GM12878 (cell line): ENCODE measurements at regions not wholly inside any gene's neighbourhood (a gene's known extent, or its start where the extent isn't known, plus 50 kb on each side); places are given as distances from the start of the nearest gene placed in this dataset.

Source experiments
- ATAC-seq: fragments of 200-7000 bp; cut with Tn5 transposase; 3 replicates; pipeline ENCODE4 v1.9.1; 2020; ENCODE audit warnings: mild to moderate bottlenecking, moderate library complexity
- BruUV-seq: library from RNA; stranded (reverse); fragments of 400-500 nt; replicated peaks from 2 replicates; lab custom pipeline; 2021; lab: Mats Ljungman, UMichigan
- CTCF ChIA-PET: fragments of 300-600 bp; sonication (Branson Sonifier 250); formaldehyde crosslinking; extraction: SDS; loops from one replicate; lab custom pipeline; 2021; ENCODE audit warnings: inconsistent platforms; lab: Yijun Ruan, JAX
- POLR2A ChIA-PET: fragments of 350-600 bp; formaldehyde crosslinking; extraction: SDS; loops from one replicate; lab custom pipeline; 2021; ENCODE audit warnings: inconsistent platforms; lab: Charles Lee
- RAD21 ChIA-PET: fragments of 300-600 bp; sonication (Branson Sonifier 250); formaldehyde crosslinking; loops from one replicate; lab custom pipeline; 2023; ENCODE audit warnings: antibody characterized with exemption; ENCODE audit not compliant: unreplicated experiment; lab: Charles Lee
- SMC1A ChIA-PET: fragments of 300-600 bp; sonication (Branson Sonifier 250); formaldehyde crosslinking; loops from one replicate; lab custom pipeline; 2023; ENCODE audit not compliant: unreplicated experiment, uncharacterized antibody; lab: Charles Lee
- DNase-seq: peaks from one replicate; pipeline ENCODE4 v3.0.0-alpha.2; 2011; ENCODE audit warnings: low read depth, low spot score
- FAIRE-seq: peaks from 3 replicates; lab custom pipeline; 2011; peaks lifted over from hg19 to GRCh38; lab: Jason Lieb, UNC
- H2AFZ ChIP-seq: 2 replicates; pipeline ENCODE4 v1.6.0; 2011; ENCODE audit warnings: low read depth, low read length, control low read depth; ENCODE audit not compliant: control insufficient read depth
- H3K27ac ChIP-seq: 2 replicates; pipeline ENCODE4 v1.5.1; 2011; ENCODE audit warnings: control low read depth; ENCODE audit not compliant: control insufficient read depth, insufficient read depth
- H3K27me3 ChIP-seq, 2 experiments: replicated peaks in 1 of 2; 2 replicates each; pipeline versions ENCODE4 v1.6.0 to v1.6.1; 2011; ENCODE audit warnings: low read length in 1 of 2; ENCODE audit not compliant: control insufficient read depth in 2 of 2, insufficient read depth in 2 of 2
- H3K36me3 ChIP-seq, 2 experiments: 2 replicates each; pipeline ENCODE4 v1.5.1; 2011; ENCODE audit warnings: low read length in 1 of 2; ENCODE audit not compliant: control insufficient read depth in 2 of 2, insufficient read depth in 2 of 2
- H3K4me1 ChIP-seq: 2 replicates; pipeline ENCODE4 v1.6.1; 2011; ENCODE audit warnings: mild to moderate bottlenecking, low read length, moderate library complexity, mixed read lengths; ENCODE audit not compliant: control insufficient read depth, insufficient read depth
- H3K4me2 ChIP-seq: 2 replicates; pipeline ENCODE4 v1.6.0; 2011; ENCODE audit warnings: control low read depth; ENCODE audit not compliant: control insufficient read depth, insufficient read depth
- H3K4me3 ChIP-seq: fragments of 200-600 bp; sonication (generic); 2 replicates; pipeline ENCODE4 v1.5.1; 2016
- H3K79me2 ChIP-seq: 2 replicates; pipeline ENCODE4 v1.6.0; 2011; ENCODE audit warnings: low read length; ENCODE audit not compliant: control insufficient read depth, insufficient read depth
- H3K9ac ChIP-seq: 2 replicates; pipeline ENCODE4 v1.8.0; 2011; ENCODE audit warnings: low read length, control low read depth, mixed read lengths; ENCODE audit not compliant: control insufficient read depth, insufficient read depth
- H3K9me3 ChIP-seq: replicated peaks from 3 replicates; pipeline ENCODE4 v1.5.1; 2011; ENCODE audit warnings: mild to moderate bottlenecking, low read length; ENCODE audit not compliant: control insufficient read depth, insufficient read depth
- H4K20me1 ChIP-seq: 2 replicates; pipeline ENCODE4 v1.6.0; 2011; ENCODE audit not compliant: control insufficient read depth, insufficient read depth
- BMI1 ChIP-seq: fragments of 450-650 bp; IDR thresholded peaks from 2 replicates; pipeline ENCODE4 v1.6.1; 2016; ENCODE audit warnings: mild to moderate bottlenecking, moderate library complexity, borderline replicate concordance
- CBX3 ChIP-seq: fragments of 200-600 bp; sonication (generic); IDR thresholded peaks from 2 replicates; pipeline ENCODE4 v1.6.1; 2016; ENCODE audit warnings: low read depth, borderline replicate concordance
- CHD2 ChIP-seq: IDR thresholded peaks from 2 replicates; pipeline ENCODE4 v1.6.1; 2011; ENCODE audit warnings: low read depth, low read length, improper control_type of control experiment, borderline replicate concordance
- EGR1 ChIP-seq, 2 experiments: IDR thresholded peaks; 1 replicate in 1 of 2; 2 replicates in 1 of 2; pipeline ENCODE4 v1.6.1; 2011 to 2012; ENCODE audit warnings: low read depth in 2 of 2, low read length in 2 of 2, borderline replicate concordance in 1 of 2, mild to moderate bottlenecking in 1 of 2, moderate library complexity in 1 of 2
- HCFC1 ChIP-seq: fragments of 150-350 bp; IDR thresholded peaks from 2 replicates; pipeline ENCODE4 v1.6.1; 2014; ENCODE audit warnings: low read length
- JUND ChIP-seq: IDR thresholded peaks from 2 replicates; pipeline ENCODE4 v1.6.1; 2012; ENCODE audit warnings: low read depth, mild to moderate bottlenecking, low read length, improper control_type of control experiment, moderate library complexity
- LARP7 ChIP-seq: fragments of 450-650 bp; IDR thresholded peaks from 2 replicates; pipeline ENCODE4 v1.6.1; 2017; ENCODE audit warnings: mild to moderate bottlenecking
- NR2C1 ChIP-seq: fragments of 450-650 bp; IDR thresholded peaks from 2 replicates; pipeline ENCODE4 v1.6.1; 2017; ENCODE audit warnings: antibody characterized with exemption, mild to moderate bottlenecking, moderate library complexity
- PAX8 ChIP-seq: fragments of 450-650 bp; IDR thresholded peaks from 2 replicates; pipeline ENCODE4 v1.6.1; 2017; ENCODE audit warnings: mild to moderate bottlenecking, moderate library complexity
- POLR2AphosphoS2 ChIP-seq: IDR thresholded peaks from 2 replicates; pipeline ENCODE4 v1.6.1; 2011; ENCODE audit warnings: low read depth, mild to moderate bottlenecking, low read length, improper control_type of control experiment, moderate library complexity
- RBBP5 ChIP-seq: fragments of 200-600 bp; sonication (generic); conservative IDR thresholded peaks from 2 replicates; pipeline ENCODE4 v1.6.1; 2016
- SMC3 ChIP-seq: IDR thresholded peaks from 2 replicates; pipeline ENCODE4 v1.6.1; 2011; ENCODE audit warnings: low read length, improper control_type of control experiment, borderline replicate concordance
- ZBED1 ChIP-seq: IDR thresholded peaks from 2 replicates; pipeline ENCODE4 v1.6.1; 2016; ENCODE audit warnings: borderline replicate concordance
- ZZZ3 ChIP-seq: IDR thresholded peaks from 2 replicates; pipeline ENCODE4 v1.6.1; 2011; ENCODE audit warnings: low read depth; ENCODE audit not compliant: control insufficient read depth, insufficient read length
- WGBS: methylation state at CpG from one replicate; pipeline ENCODE4 v1.1.6; 2016; ENCODE audit warnings: low lambda C conversion rate; ENCODE audit not compliant: insufficient replicate concordance, insufficient coverage; ENCODE audit errors: missing lambda C conversion rate; 5-methylcytosine and 5-hydroxymethylcytosine counted together
- in situ Hi-C: fragments of 300-500 bp; cut with MboI; formaldehyde crosslinking; loops from 9 replicates; pipeline ENCODE4 v1.14.3; 2018; ENCODE audit warnings: mixed read lengths
- intact Hi-C: fragments of 100-400 bp; cut with micrococcal nuclease; formaldehyde crosslinking; loops from one replicate; pipeline ENCODE4 v1.14.2; 2022; ENCODE audit not compliant: unreplicated experiment
- TF ChIP-seq, protein P1 (sequence below): IDR thresholded peaks from 2 replicates; pipeline ENCODE4 v1.6.1; 2012; ENCODE audit warnings: low read length, inconsistent platforms
- TF ChIP-seq, protein P2 (sequence below): IDR thresholded peaks from 2 replicates; pipeline ENCODE4 v1.6.1; 2011; ENCODE audit warnings: borderline replicate concordance, low read depth, mild to moderate bottlenecking, moderate library complexity, mixed read lengths, low read length; ENCODE audit not compliant: insufficient read depth; ENCODE audit errors: extremely low read length
- TF ChIP-seq, protein P3 (sequence below): fragments of 450-650 bp; IDR thresholded peaks from 2 replicates; pipeline ENCODE4 v1.6.1; 2018; ENCODE audit warnings: mild to moderate bottlenecking, low read depth, moderate library complexity; ENCODE audit not compliant: partially characterized antibody

DNA sequence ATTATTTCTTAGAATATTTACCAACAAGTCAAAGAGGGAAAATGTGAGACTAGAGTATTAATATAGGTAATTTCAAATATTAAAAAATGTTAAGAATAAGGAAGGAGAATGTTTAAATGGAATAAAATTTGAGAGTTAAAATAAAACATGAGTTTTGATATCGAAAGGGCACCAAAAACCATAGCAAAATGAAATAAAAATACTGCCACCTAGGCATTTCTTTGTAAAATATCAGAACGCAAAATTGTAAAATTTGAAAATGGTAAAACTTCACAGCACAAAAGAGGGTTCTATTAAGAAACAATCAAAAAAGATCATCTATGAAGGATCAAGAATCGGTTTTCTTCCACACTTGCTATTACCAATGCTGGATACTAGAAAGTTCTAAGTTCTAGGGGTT lies 418.3 kb downstream of the TAF11L14 start:
- H3K4me3 ChIP-seq = no peak overlapping the region
- no peak overlapping the region for H3K4me2 ChIP-seq
- ChIA-PET CTCF (no interaction called here), POLR2A (no interaction called here), SMC1A (no interaction called here), RAD21 (no interaction called here)
- H3K9me3 ChIP-seq = no peaks in the 10 kb centered on the region
- BruUV-seq = no TSS peak
- no peak for ATAC-seq
- intact Hi-C loops = no loop called here
- H3K9ac ChIP-seq = no peak overlapping the region
- H3K4me1 ChIP-seq = no peaks in the 10 kb centered on the region
- H2AFZ ChIP-seq = no peak overlapping the region
- in situ Hi-C loops = no loop called here
- WGBS = 1% methylated on average over 3 of the region's 3 CpGs
- FAIRE-seq = no peak
- H4K20me1 ChIP-seq = no peaks in the 10 kb centered on the region
- no peaks in the 10 kb centered on the region for H3K27me3 ChIP-seq
- no peak overlapping the region for H3K27ac ChIP-seq
- no peaks in the 10 kb centered on the region for H3K36me3 ChIP-seq
- DNase-seq = no peak
- no peaks in the 10 kb centered on the region for H3K79me2 ChIP-seq
- no peak for TF ChIP-seq RBBP5
- TF ChIP-seq POLR2AphosphoS2 = no peak
- no peak for TF ChIP-seq JUND
- no peak for TF ChIP-seq NR2C1
- TF ChIP-seq CHD2 = no peak
- TF ChIP-seq BMI1 = no peak
- no peak for TF ChIP-seq ZBED1
- no peak for TF ChIP-seq SMC3
- TF ChIP-seq, protein P1, sequence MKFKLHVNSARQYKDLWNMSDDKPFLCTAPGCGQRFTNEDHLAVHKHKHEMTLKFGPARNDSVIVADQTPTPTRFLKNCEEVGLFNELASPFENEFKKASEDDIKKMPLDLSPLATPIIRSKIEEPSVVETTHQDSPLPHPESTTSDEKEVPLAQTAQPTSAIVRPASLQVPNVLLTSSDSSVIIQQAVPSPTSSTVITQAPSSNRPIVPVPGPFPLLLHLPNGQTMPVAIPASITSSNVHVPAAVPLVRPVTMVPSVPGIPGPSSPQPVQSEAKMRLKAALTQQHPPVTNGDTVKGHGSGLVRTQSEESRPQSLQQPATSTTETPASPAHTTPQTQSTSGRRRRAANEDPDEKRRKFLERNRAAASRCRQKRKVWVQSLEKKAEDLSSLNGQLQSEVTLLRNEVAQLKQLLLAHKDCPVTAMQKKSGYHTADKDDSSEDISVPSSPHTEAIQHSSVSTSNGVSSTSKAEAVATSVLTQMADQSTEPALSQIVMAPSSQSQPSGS = no peak
- no peak for TF ChIP-seq ZZZ3
- no peak for TF ChIP-seq HCFC1
- TF ChIP-seq CBX3 = no peak
- TF ChIP-seq EGR1 (IDR thresholded peaks at IDR 0.05; ENCODE audit: borderline replicate concordance in 1 of 2, low read depth in 2 of 2, low read length in 2 of 2) = no peak
- TF ChIP-seq PAX8 = no peak
- no peak for TF ChIP-seq LARP7
- TF ChIP-seq, protein P2, sequence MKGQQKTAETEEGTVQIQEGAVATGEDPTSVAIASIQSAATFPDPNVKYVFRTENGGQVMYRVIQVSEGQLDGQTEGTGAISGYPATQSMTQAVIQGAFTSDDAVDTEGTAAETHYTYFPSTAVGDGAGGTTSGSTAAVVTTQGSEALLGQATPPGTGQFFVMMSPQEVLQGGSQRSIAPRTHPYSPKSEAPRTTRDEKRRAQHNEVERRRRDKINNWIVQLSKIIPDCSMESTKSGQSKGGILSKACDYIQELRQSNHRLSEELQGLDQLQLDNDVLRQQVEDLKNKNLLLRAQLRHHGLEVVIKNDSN = no peak
- TF ChIP-seq, protein P3, sequence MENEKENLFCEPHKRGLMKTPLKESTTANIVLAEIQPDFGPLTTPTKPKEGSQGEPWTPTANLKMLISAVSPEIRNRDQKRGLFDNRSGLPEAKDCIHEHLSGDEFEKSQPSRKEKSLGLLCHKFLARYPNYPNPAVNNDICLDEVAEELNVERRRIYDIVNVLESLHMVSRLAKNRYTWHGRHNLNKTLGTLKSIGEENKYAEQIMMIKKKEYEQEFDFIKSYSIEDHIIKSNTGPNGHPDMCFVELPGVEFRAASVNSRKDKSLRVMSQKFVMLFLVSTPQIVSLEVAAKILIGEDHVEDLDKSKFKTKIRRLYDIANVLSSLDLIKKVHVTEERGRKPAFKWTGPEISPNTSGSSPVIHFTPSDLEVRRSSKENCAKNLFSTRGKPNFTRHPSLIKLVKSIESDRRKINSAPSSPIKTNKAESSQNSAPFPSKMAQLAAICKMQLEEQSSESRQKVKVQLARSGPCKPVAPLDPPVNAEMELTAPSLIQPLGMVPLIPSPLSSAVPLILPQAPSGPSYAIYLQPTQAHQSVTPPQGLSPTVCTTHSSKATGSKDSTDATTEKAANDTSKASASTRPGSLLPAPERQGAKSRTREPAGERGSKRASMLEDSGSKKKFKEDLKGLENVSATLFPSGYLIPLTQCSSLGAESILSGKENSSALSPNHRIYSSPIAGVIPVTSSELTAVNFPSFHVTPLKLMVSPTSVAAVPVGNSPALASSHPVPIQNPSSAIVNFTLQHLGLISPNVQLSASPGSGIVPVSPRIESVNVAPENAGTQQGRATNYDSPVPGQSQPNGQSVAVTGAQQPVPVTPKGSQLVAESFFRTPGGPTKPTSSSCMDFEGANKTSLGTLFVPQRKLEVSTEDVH = no peak
- TF ChIP-seq, all 136 proteins: peak for 0
